ENCODE measurements at regions not wholly inside any gene's neighbourhood (a gene's known extent, or its start where the extent isn't known, plus 50 kb on each side); places are given as distances from the start of the nearest gene placed in this dataset.

DNA sequence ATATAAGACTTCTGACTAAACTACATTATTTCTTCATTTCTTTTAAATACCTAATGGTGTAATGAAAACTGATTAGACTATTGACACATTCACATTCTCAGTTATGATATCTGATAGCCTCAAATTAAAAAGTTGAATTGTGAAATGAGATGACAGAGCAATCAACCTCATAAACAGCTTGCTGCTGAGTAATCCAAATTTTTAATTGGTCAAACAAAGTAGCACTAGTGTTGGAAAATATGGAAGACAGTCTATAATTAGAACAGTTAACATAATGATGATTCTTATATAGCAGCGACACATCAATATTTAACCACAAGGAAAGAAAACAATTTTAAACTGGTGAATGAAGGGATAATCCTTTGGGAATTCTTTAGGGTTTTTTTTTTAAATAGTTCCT, 91.9 kb upstream of the LRP1B start:
- TF ChIP-seq POLR2A (IDR thresholded peaks at IDR 0.05; ENCODE audit: low read length), result no peak
- TF ChIP-seq GATA1 (IDR thresholded peaks at IDR 0.05; ENCODE audit: low read depth, low read length), result no peak
